Astrocyte (in vitro differentiated cells and primary cell): ENCODE measurements at regions not wholly inside any gene's neighbourhood (a gene's known extent, or its start where the extent isn't known, plus 50 kb on each side); places are given as distances from the start of the nearest gene placed in this dataset.

ENCODE experiments used
- DNase-seq: peaks from one replicate; pipeline ENCODE4 v3.0.0-alpha.2; 2010; ENCODE audit warnings: low read depth
- FAIRE-seq: peaks from 2 replicates; lab custom pipeline; 2011; peaks lifted over from hg19 to GRCh38; lab: Jason Lieb, UNC
- H2AFZ ChIP-seq: 2 replicates; pipeline ENCODE4 v1.6.0; 2012; ENCODE audit warnings: low read depth, low read length, inconsistent platforms
- H3K27ac ChIP-seq: 2 replicates; pipeline ENCODE4 v1.5.1; 2011; ENCODE audit warnings: low read depth, low read length, inconsistent platforms
- H3K27me3 ChIP-seq: 2 replicates; pipeline ENCODE4 v1.6.0; 2011; ENCODE audit warnings: low read length, inconsistent platforms; ENCODE audit not compliant: insufficient read depth
- H3K36me3 ChIP-seq: 2 replicates; pipeline ENCODE4 v1.5.1; 2011; ENCODE audit warnings: low read length, inconsistent platforms; ENCODE audit not compliant: insufficient read depth
- H3K4me1 ChIP-seq: 2 replicates; pipeline ENCODE4 v1.5.1; 2011; ENCODE audit warnings: low read length, inconsistent platforms; ENCODE audit not compliant: insufficient read depth
- H3K4me2 ChIP-seq: 2 replicates; pipeline ENCODE4 v1.6.0; 2012; ENCODE audit warnings: low read length, inconsistent platforms
- H3K4me3 ChIP-seq: 2 replicates; pipeline ENCODE4 v1.5.1; 2011; ENCODE audit warnings: low read depth, mild to moderate bottlenecking, low read length, inconsistent platforms; ENCODE audit not compliant: insufficient read depth
- H3K79me2 ChIP-seq: 2 replicates; pipeline ENCODE4 v1.6.0; 2012; ENCODE audit warnings: mild to moderate bottlenecking, low read length, inconsistent platforms; ENCODE audit not compliant: insufficient read depth
- H3K9ac ChIP-seq: 2 replicates; pipeline ENCODE4 v1.6.0; 2012; ENCODE audit warnings: mild to moderate bottlenecking, low read length, inconsistent platforms
- H3K9me3 ChIP-seq: 2 replicates; pipeline ENCODE4 v1.5.1; 2012; ENCODE audit warnings: low read depth, mild to moderate bottlenecking, low read length, inconsistent platforms; ENCODE audit not compliant: insufficient read depth
- H4K20me1 ChIP-seq: 2 replicates; pipeline ENCODE4 v1.6.0; 2012; ENCODE audit warnings: low read length, inconsistent platforms; ENCODE audit not compliant: insufficient read depth
- H3K27ac Mint-ChIP-seq: one replicate; pipeline ENCODE4 v1.8.0; 2021; ENCODE audit warnings: mild to moderate bottlenecking, mixed read lengths; ENCODE audit not compliant: unreplicated experiment
- H3K27me3 Mint-ChIP-seq: one replicate; pipeline ENCODE4 v1.8.0; 2021; ENCODE audit warnings: low read depth, mixed read lengths; ENCODE audit not compliant: unreplicated experiment
- H3K36me3 Mint-ChIP-seq: one replicate; pipeline ENCODE4 v1.8.0; 2021; ENCODE audit warnings: low read depth, mixed read lengths; ENCODE audit not compliant: unreplicated experiment
- H3K4me1 Mint-ChIP-seq: one replicate; pipeline ENCODE4 v1.8.0; 2021; ENCODE audit warnings: low read depth, mixed read lengths; ENCODE audit not compliant: unreplicated experiment
- H3K4me3 Mint-ChIP-seq: one replicate; pipeline ENCODE4 v1.8.0; 2021; ENCODE audit warnings: mild to moderate bottlenecking, moderate library complexity, mixed read lengths; ENCODE audit not compliant: unreplicated experiment
- H3K9me3 Mint-ChIP-seq: one replicate; pipeline ENCODE4 v1.8.0; 2021; ENCODE audit warnings: mild to moderate bottlenecking, mixed read lengths; ENCODE audit not compliant: unreplicated experiment
- EZH2 ChIP-seq: IDR thresholded peaks from 2 replicates; pipeline ENCODE4 v1.6.1; 2012; ENCODE audit warnings: mild to moderate bottlenecking, low read length, inconsistent platforms; ENCODE audit not compliant: insufficient read depth
- TF ChIP-seq, protein P1 (sequence below): IDR thresholded peaks from 2 replicates; pipeline ENCODE4 v1.5.1; 2011; ENCODE audit warnings: low read depth, mild to moderate bottlenecking, inconsistent platforms, low read length, moderate library complexity; ENCODE audit not compliant: insufficient read depth

DNA sequence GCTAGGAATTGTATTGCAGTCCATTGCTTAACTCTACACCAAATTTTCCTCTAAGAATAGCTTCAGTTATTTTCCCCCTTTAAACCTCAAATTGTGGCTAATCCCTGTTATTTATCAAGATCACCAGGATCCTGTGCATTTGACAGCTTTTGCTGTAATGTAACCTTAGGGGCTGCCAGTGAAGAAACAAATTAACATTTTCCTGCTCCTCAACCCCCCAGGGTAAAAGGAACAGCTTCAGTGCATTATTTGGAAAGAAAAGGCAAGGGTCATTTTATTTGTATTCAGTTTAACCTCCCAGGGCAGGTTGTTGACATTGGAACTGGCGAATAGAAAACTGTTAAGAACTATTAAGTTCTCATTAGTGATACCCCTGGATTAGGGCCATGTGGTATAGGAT, 57.0 kb downstream of the PCDH20 start:
- Mint-ChIP-seq H3K9me3 (peaks cover 4% of the 10 kb centered on the region), H3K27me3 (no peaks in the 10 kb centered on the region), H3K27ac (no peak overlapping the region), H3K36me3 (no peaks in the 10 kb centered on the region), H3K4me1 (no peaks in the 10 kb centered on the region), H3K4me3 (no peak overlapping the region)
- DNase-seq: no peak
- Histone ChIP-seq H2AFZ (no peak overlapping the region), H4K20me1 (no peaks in the 10 kb centered on the region), H3K9me3 (no peaks in the 10 kb centered on the region), H3K27ac (no peak overlapping the region), H3K27me3 (no peaks in the 10 kb centered on the region), H3K4me2 (no peak overlapping the region), H3K79me2 (no peaks in the 10 kb centered on the region), H3K4me1 (no peaks in the 10 kb centered on the region), H3K9ac (no peak overlapping the region), H3K4me3 (no peak overlapping the region), H3K36me3 (no peaks in the 10 kb centered on the region)
- no peak for TF ChIP-seq EZH2
- TF ChIP-seq, protein P1, sequence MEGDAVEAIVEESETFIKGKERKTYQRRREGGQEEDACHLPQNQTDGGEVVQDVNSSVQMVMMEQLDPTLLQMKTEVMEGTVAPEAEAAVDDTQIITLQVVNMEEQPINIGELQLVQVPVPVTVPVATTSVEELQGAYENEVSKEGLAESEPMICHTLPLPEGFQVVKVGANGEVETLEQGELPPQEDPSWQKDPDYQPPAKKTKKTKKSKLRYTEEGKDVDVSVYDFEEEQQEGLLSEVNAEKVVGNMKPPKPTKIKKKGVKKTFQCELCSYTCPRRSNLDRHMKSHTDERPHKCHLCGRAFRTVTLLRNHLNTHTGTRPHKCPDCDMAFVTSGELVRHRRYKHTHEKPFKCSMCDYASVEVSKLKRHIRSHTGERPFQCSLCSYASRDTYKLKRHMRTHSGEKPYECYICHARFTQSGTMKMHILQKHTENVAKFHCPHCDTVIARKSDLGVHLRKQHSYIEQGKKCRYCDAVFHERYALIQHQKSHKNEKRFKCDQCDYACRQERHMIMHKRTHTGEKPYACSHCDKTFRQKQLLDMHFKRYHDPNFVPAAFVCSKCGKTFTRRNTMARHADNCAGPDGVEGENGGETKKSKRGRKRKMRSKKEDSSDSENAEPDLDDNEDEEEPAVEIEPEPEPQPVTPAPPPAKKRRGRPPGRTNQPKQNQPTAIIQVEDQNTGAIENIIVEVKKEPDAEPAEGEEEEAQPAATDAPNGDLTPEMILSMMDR: no peak
- no peak for FAIRE-seq

DNA sequence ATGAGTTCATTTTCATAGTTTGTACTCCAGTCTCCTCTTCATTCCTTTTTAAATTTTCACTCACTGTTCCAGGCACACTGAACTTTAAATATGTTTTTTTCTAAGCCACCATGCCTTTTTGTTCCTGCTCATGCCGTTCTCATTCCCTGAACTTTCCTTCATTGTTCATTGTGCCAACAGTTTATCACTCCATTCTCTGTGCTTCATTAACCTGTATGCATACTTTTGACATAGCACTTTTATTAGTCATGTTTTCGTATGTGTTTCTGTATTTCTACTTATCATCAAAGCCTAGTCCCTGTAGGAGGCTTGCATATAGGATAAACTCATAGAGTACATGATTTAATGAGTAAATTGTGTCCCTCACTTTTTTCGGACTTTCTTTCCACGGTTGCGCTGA, 65.3 kb downstream of the PCDH20 start:
- no peak overlapping the region for H2AFZ ChIP-seq
- no peaks in the 10 kb centered on the region for H4K20me1 ChIP-seq
- H3K9me3 ChIP-seq: no peaks in the 10 kb centered on the region
- Mint-ChIP-seq H3K4me1 (no peaks in the 10 kb centered on the region), H3K27me3 (no peaks in the 10 kb centered on the region), H3K9me3 (no peaks in the 10 kb centered on the region), H3K36me3 (no peaks in the 10 kb centered on the region), H3K27ac (no peak overlapping the region), H3K4me3 (no peak overlapping the region)
- H3K4me2 ChIP-seq: no peak overlapping the region
- DNase-seq (no peak), FAIRE-seq (no peak)
- no peaks in the 10 kb centered on the region for H3K36me3 ChIP-seq
- TF ChIP-seq EZH2: no peak
- TF ChIP-seq, protein P1: no peak
- no peaks in the 10 kb centered on the region for H3K79me2 ChIP-seq
- H3K27me3 ChIP-seq: no peaks in the 10 kb centered on the region
- H3K4me1 ChIP-seq: no peaks in the 10 kb centered on the region
- no peak overlapping the region for H3K27ac ChIP-seq
- no peak overlapping the region for H3K9ac ChIP-seq
- no peak overlapping the region for H3K4me3 ChIP-seq

DNA sequence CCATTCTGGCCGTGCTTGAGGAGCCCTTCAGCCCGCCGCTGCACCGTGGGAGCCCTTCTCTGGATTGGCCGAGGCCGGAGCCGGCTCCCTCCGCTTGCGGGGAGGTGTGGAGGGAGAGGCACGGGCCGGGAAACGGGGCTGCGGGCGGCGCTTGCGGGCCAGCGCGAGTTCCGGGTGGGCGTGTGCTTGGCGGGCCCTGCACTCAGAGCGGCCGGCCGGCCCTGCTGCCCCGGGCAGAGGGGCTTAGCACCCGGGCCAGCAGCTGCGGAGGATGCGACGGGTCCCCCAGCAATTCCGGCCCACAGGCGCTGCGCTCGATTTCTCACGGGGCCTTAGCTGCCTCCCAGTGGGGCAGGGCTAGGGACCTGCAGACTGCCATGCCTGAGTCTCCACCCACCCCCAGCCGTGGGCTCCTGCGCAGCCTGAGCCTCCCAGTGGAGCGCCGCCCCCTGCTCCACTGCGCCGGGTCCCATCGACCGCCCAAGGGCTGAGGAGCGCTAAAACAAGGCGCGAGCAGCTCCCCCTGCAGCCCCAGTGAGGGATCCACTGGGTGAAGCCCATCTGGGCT, 76.5 kb downstream of the PCDH20 start:
- Mint-ChIP-seq H3K4me3 (no peak overlapping the region), H3K27me3 (no peaks in the 10 kb centered on the region), H3K36me3 (no peaks in the 10 kb centered on the region), H3K27ac (no peak overlapping the region), H3K4me1 (no peaks in the 10 kb centered on the region), H3K9me3 (no peaks in the 10 kb centered on the region)
- Histone ChIP-seq H3K27me3 (no peaks in the 10 kb centered on the region), H3K27ac (no peak overlapping the region), H3K79me2 (no peaks in the 10 kb centered on the region), H2AFZ (no peak overlapping the region), H3K9ac (no peak overlapping the region), H3K9me3 (no peaks in the 10 kb centered on the region), H3K4me2 (no peak overlapping the region), H3K4me3 (no peak overlapping the region), H4K20me1 (no peaks in the 10 kb centered on the region), H3K36me3 (no peaks in the 10 kb centered on the region), H3K4me1 (no peaks in the 10 kb centered on the region)
- DNase-seq: no peak
- FAIRE-seq: no peak
- no peak for TF ChIP-seq EZH2
- TF ChIP-seq, protein P1: no peak
